ENCODE measurements at regions not wholly inside any gene's neighbourhood (a gene's known extent, or its start where the extent isn't known, plus 50 kb on each side); places are given as distances from the start of the nearest gene placed in this dataset.
"Not testable (repeated sequence)": the region's sequence is repeated elsewhere in the genome, so short reads cannot be mapped to it uniquely, and the experiment has no call there.

- no peak for DNase-seq (ENCODE audit: low read depth in 2 of 3, low spot score in 2 of 3)
Observed at GRCh38 chr15:56812221-56812620, 78.9 kb upstream of the ZNF280D start.

GRCh38 chr15:56811586-56811985, 78.3 kb upstream of the ZNF280D start:
- DNase-seq (ENCODE audit: low read depth in 2 of 3, low spot score in 2 of 3): no peak

GRCh38 chr15:56808160-56808559, 74.9 kb upstream of the ZNF280D start:
- DNase-seq (ENCODE audit: low read depth in 2 of 3, low spot score in 2 of 3): no peak

- DNase-seq (ENCODE audit: low read depth in 2 of 3, low spot score in 2 of 3): no peak
Observed at GRCh38 chr15:56806148-56806536, 72.8 kb upstream of the ZNF280D start.

GRCh38 chr15:56805466-56806147, 72.3 kb upstream of the ZNF280D start:
- no peak for DNase-seq (ENCODE audit: low read depth in 2 of 3, low spot score in 2 of 3)

- no peak for DNase-seq (ENCODE audit: low read depth in 2 of 3, low spot score in 2 of 3)
Observed at GRCh38 chr15:56804938-56805337, 71.6 kb upstream of the ZNF280D start.

- no peak for DNase-seq (ENCODE audit: low read depth in 2 of 3, low spot score in 2 of 3)
Observed at GRCh38 chr15:56804279-56804678, 71.0 kb upstream of the ZNF280D start.

GRCh38 chr15:56802161-56802560, 68.9 kb upstream of the ZNF280D start:
- DNase-seq (ENCODE audit: low read depth in 2 of 3, low spot score in 2 of 3): no peak

- no peak for DNase-seq (ENCODE audit: low read depth in 2 of 3, low spot score in 2 of 3)
Observed at GRCh38 chr15:56798639-56799038, 65.3 kb upstream of the ZNF280D start.

GRCh38 chr15:56797720-56798275, 64.5 kb upstream of the ZNF280D start:
- no peak for DNase-seq (ENCODE audit: low read depth in 2 of 3, low spot score in 2 of 3)

- no peak for DNase-seq (ENCODE audit: low read depth in 2 of 3, low spot score in 2 of 3)
Observed at GRCh38 chr15:56795502-56795901, 62.2 kb upstream of the ZNF280D start.

- no peak for DNase-seq (ENCODE audit: low read depth in 2 of 3, low spot score in 2 of 3)
Observed at GRCh38 chr15:56794553-56795329, 61.4 kb upstream of the ZNF280D start.

GRCh38 chr15:56794165-56794552, 60.9 kb upstream of the ZNF280D start:
- no peak for DNase-seq (ENCODE audit: low read depth in 2 of 3, low spot score in 2 of 3)

GRCh38 chr15:56792211-56792610, 58.9 kb upstream of the ZNF280D start:
- DNase-seq (ENCODE audit: low read depth in 2 of 3, low spot score in 2 of 3): no peak

- not testable (repeated sequence) for DNase-seq (ENCODE audit: low read depth in 2 of 3, low spot score in 2 of 3)
Observed at GRCh38 chr15:56791521-56791920, 58.2 kb upstream of the ZNF280D start.

GRCh38 chr15:56788359-56788758, 55.0 kb upstream of the ZNF280D start:
- no peak for DNase-seq (ENCODE audit: low read depth in 2 of 3, low spot score in 2 of 3)

GRCh38 chr15:56786966-56787365, 53.7 kb upstream of the ZNF280D start:
- no peak for DNase-seq (ENCODE audit: low read depth in 2 of 3, low spot score in 2 of 3)

- no peak for DNase-seq (ENCODE audit: low read depth in 2 of 3, low spot score in 2 of 3)
Observed at GRCh38 chr15:56783857-56784661, 50.8 kb upstream of the ZNF280D start.

- DNase-seq (ENCODE audit: low read depth in 2 of 3, low spot score in 2 of 3): no peak
Observed at GRCh38 chr15:56783156-56783856, 50.0 kb upstream of the ZNF280D start.
